ENCODE measurements at regions not wholly inside any gene's neighbourhood (a gene's known extent, or its start where the extent isn't known, plus 50 kb on each side); places are given as distances from the start of the nearest gene placed in this dataset.

DNA sequence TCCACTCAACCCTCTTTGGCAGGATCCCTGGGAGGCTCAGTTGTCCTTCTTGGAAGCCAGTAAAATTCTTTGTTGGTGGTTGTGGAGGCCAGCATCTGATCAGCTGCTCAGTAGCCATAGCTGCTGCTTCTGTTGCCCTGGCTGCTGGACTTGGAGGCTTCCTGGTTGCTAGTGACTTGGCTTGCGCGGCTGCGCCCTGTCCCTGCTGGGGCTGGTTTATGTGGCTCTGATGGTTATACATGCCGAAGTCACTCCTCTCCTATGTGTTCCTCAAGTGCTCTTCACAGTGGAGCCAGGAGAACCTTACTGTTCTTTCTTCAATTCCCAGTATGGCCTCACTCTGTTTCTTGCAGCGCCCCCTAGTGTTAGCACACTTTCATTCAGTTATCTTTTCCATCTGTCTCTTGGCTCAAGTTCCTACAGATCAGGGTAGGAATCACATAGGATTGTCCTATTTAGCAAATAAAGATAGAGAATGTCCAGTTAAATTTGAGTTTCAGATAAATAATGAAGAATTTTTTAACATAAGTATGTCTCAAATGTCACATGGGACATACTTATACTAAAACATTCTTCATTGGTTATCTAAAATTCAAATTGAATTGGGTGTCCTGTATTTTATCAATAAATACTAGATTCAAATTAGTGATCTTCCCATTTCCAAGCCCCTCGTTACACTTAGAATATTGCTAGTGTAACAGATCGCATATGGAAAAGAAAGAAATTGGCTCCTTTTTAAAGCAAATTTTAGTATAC, 176.5 kb downstream of the TGFB2 start:
- H3K9me3 Mint-ChIP-seq = peaks cover 3% of the 10 kb centered on the region
- TF ChIP-seq, protein P1, sequence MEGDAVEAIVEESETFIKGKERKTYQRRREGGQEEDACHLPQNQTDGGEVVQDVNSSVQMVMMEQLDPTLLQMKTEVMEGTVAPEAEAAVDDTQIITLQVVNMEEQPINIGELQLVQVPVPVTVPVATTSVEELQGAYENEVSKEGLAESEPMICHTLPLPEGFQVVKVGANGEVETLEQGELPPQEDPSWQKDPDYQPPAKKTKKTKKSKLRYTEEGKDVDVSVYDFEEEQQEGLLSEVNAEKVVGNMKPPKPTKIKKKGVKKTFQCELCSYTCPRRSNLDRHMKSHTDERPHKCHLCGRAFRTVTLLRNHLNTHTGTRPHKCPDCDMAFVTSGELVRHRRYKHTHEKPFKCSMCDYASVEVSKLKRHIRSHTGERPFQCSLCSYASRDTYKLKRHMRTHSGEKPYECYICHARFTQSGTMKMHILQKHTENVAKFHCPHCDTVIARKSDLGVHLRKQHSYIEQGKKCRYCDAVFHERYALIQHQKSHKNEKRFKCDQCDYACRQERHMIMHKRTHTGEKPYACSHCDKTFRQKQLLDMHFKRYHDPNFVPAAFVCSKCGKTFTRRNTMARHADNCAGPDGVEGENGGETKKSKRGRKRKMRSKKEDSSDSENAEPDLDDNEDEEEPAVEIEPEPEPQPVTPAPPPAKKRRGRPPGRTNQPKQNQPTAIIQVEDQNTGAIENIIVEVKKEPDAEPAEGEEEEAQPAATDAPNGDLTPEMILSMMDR (IDR thresholded peaks at IDR 0.05) = peak; percentile 36
- H3K4me3 Mint-ChIP-seq = no peak overlapping the region
- H3K4me1 Mint-ChIP-seq = peaks cover 55% of the 10 kb centered on the region
- no peaks in the 10 kb centered on the region for H3K27me3 Mint-ChIP-seq (ENCODE audit: low read depth, poor library complexity)
- H3K36me3 Mint-ChIP-seq (ENCODE audit: low read depth) = peaks cover 4% of the 10 kb centered on the region
- DNase-seq = peak; percentile 21
- H3K27ac Mint-ChIP-seq = no peak overlapping the region

DNA sequence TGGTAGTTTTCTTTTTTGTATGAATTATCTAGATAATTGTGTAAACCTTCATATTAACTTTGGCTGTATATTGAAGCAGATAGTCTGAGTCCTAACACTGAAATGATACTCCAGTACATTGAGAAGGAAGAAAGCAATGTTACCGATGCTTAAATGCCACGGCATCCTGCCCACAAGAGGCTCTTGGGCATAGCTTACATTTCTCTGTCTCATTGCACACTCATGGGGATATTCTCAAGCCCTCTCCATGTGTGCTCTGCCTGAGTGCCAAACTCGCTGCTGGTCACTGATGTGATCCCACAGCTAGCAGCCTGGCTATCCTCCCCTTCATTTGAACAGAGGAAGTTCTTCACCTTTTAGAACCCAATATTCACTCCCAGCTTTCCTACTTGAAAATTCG, 179.4 kb downstream of the TGFB2 start:
- H3K36me3 Mint-ChIP-seq (ENCODE audit: low read depth) = peaks cover 4% of the 10 kb centered on the region
- H3K27ac Mint-ChIP-seq = peak overlapping the region; percentile 71
- no peaks in the 10 kb centered on the region for H3K27me3 Mint-ChIP-seq (ENCODE audit: low read depth, poor library complexity)
- no peak for DNase-seq
- peaks cover 3% of the 10 kb centered on the region for H3K9me3 Mint-ChIP-seq
- TF ChIP-seq, protein P1 (IDR thresholded peaks at IDR 0.05) = no peak
- H3K4me1 Mint-ChIP-seq = peaks cover 68% of the 10 kb centered on the region
- no peak overlapping the region for H3K4me3 Mint-ChIP-seq

DNA sequence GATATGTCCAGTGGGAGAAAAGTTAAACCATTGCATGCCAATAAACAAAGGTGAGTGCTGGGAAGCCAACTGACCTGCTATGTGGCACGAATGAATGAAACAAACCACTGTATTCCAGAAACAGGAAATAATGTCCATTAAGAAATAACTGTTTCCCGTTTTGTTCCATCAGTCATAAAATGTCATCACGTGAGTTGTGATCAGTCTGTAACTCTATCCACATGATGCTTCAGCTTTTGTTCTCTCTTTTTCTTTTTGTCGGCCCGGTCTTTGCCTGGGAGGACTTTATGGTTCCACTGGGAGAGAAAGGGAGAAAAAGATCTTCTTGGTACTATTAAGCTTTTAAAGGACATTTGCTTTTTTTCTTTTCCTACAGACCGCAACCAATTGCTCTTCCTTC, 179.9 kb downstream of the TGFB2 start:
- TF ChIP-seq, protein P1 (IDR thresholded peaks at IDR 0.05) = no peak
- Mint-ChIP-seq H3K4me3 (no peak overlapping the region), H3K4me1 (peaks cover 70% of the 10 kb centered on the region), H3K27me3 (ENCODE audit: low read depth, poor library complexity) (no peaks in the 10 kb centered on the region), H3K36me3 (ENCODE audit: low read depth) (peaks cover 4% of the 10 kb centered on the region), H3K9me3 (peaks cover 3% of the 10 kb centered on the region), H3K27ac (peak overlapping the region; percentile 97)
- DNase-seq = no peak

DNA sequence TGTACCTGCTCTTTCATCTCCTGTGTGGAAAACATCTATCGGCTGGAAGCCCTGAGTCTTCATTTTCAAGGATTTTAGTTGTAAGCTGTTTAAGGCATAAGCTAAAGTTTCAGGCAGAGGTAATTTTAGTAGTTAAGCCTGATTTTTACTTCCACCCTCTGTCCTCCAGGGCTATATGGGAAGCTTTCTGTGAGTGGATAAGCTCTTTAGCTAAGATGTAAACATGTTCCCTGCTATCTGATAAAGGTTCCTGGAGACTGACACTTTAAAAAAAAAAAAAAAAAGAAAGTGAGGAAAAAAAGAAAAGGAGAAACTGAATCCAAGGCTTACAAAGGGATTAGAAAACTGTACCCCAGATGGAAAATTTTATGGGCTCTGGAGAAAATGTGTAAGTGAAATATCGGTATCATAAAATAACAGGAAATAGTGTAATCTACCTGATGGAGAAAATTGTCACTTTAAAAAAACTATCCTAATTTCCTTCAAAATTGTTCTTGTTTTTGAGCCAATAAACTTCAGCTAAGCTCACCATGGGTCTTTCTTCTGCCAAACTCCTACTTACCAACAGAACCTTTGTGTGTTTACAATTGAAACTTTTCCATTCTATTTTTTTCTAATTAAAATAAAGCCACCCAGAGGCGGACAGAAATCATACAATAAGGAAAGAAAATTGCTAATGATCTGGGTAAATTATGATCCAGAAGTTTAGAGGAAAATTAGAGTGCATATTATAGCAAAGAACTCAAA, 180.5 kb downstream of the TGFB2 start:
- TF ChIP-seq, protein P1 (IDR thresholded peaks at IDR 0.05) = no peak
- Mint-ChIP-seq H3K36me3 (ENCODE audit: low read depth) (peaks cover 4% of the 10 kb centered on the region), H3K4me1 (peaks cover 68% of the 10 kb centered on the region), H3K27ac (peak overlapping the region; percentile 97), H3K9me3 (peaks cover 3% of the 10 kb centered on the region), H3K4me3 (peak overlapping the region; percentile 15), H3K27me3 (ENCODE audit: low read depth, poor library complexity) (no peaks in the 10 kb centered on the region)
- no peak for DNase-seq

DNA sequence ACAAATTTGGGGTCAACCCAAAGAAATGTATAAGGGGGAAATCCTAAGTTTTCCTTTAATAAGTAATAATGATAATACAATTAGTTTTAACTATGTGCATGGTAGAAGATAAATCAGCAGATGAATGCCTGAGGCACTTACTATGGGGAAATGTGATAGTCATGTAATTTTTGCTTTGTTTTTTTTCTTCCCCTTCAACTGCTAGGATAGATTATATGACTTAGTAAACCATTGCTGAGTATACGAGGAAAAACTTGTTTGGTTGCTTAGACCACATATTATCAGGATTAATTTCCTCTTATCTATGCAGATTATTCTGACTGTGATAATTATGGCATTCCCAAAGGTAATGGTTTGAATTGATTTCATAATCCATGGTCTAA, 181.1 kb downstream of the TGFB2 start:
- TF ChIP-seq, protein P1 (IDR thresholded peaks at IDR 0.05) = no peak
- H3K36me3 Mint-ChIP-seq (ENCODE audit: low read depth) = peaks cover under 1% of the 10 kb centered on the region
- no peaks in the 10 kb centered on the region for H3K27me3 Mint-ChIP-seq (ENCODE audit: low read depth, poor library complexity)
- H3K4me3 Mint-ChIP-seq = peak overlapping the region; percentile 44
- H3K9me3 Mint-ChIP-seq = no peaks in the 10 kb centered on the region
- peaks cover 68% of the 10 kb centered on the region for H3K4me1 Mint-ChIP-seq
- DNase-seq = no peak
- peak overlapping the region; percentile 90 for H3K27ac Mint-ChIP-seq
